ENCODE measurements at regions not wholly inside any gene's neighbourhood (a gene's known extent, or its start where the extent isn't known, plus 50 kb on each side); places are given as distances from the start of the nearest gene placed in this dataset.

GRCh38 chr13:26908126-26908525, 147.5 kb upstream of the GPR12 start:
- no peak for DNase-seq
- Mint-ChIP-seq H3K27ac (no peak overlapping the region), H3K36me3 (no peaks in the 10 kb centered on the region), H3K4me3 (no peak overlapping the region), H3K27me3 (ENCODE audit: low read depth in 3 of 3) (peaks cover 3 to 11% (median 8%) of the 10 kb centered on the region in 3 donors), H3K9me3 (peaks cover 0 to 5% (median 1%) of the 10 kb centered on the region in 7 donors), H3K4me1 (no peaks in the 10 kb centered on the region)
- Histone ChIP-seq H3K4me3 (replicated peaks in 1 of 3; ENCODE audit: low read depth in 2 of 3, low read length in 3 of 3) (no peak overlapping the region), H3K9me3 (replicated peaks in 1 of 2; ENCODE audit: control insufficient read depth in 1 of 2, insufficient read depth in 1 of 2, low read length in 2 of 2) (peaks cover 0 to 2% of the 10 kb centered on the region in 2 donors), H2AFZ (ENCODE audit: insufficient read depth, low read depth, low read length, poor library complexity, severe bottlenecking) (no peak overlapping the region), H3K27me3 (ENCODE audit: control insufficient read depth in 2 of 2, insufficient read depth in 2 of 2, low read length in 2 of 2) (peaks cover 0 to 2% of the 10 kb centered on the region in 2 donors), H3K9ac (ENCODE audit: insufficient read depth, low read length, poor library complexity, severe bottlenecking) (no peak overlapping the region), H3K4me2 (replicated peaks; ENCODE audit: extremely low read depth, low read length, poor library complexity, severe bottlenecking) (no peak overlapping the region), H3K36me3 (replicated peaks in 1 of 2; ENCODE audit: control insufficient read depth in 1 of 2, insufficient read depth in 2 of 2, low read length in 2 of 2) (no peaks in the 10 kb centered on the region), H4K20me1 (ENCODE audit: insufficient read depth, low read length) (no peaks in the 10 kb centered on the region), H3K27ac (ENCODE audit: low read depth in 1 of 2, low read length in 2 of 2) (no peak overlapping the region), H3K4me1 (ENCODE audit: control insufficient read depth in 1 of 2, insufficient read depth in 2 of 2, low read length in 2 of 2) (no peaks in the 10 kb centered on the region), H3K79me2 (ENCODE audit: insufficient read depth, low read length) (no peaks in the 10 kb centered on the region)
- WGBS (ENCODE audit: insufficient coverage): no CpG with 5 or more reads among the region's 4 CpGs
- intact Hi-C loops (cut with micrococcal nuclease): no loop called here
- no peak for TF ChIP-seq CTCF (IDR thresholded peaks at IDR 0.05)

- TF ChIP-seq CTCF (IDR thresholded peaks at IDR 0.05): no peak
- Histone ChIP-seq H3K79me2 (ENCODE audit: insufficient read depth, low read length) (no peaks in the 10 kb centered on the region), H3K4me3 (replicated peaks in 1 of 3; ENCODE audit: low read depth in 2 of 3, low read length in 3 of 3) (no peak overlapping the region), H4K20me1 (ENCODE audit: insufficient read depth, low read length) (no peaks in the 10 kb centered on the region), H3K4me1 (ENCODE audit: control insufficient read depth in 1 of 2, insufficient read depth in 2 of 2, low read length in 2 of 2) (no peaks in the 10 kb centered on the region), H3K27ac (ENCODE audit: low read depth in 1 of 2, low read length in 2 of 2) (no peak overlapping the region), H3K4me2 (replicated peaks; ENCODE audit: extremely low read depth, low read length, poor library complexity, severe bottlenecking) (no peak overlapping the region), H3K9ac (ENCODE audit: insufficient read depth, low read length, poor library complexity, severe bottlenecking) (no peak overlapping the region), H3K9me3 (replicated peaks in 1 of 2; ENCODE audit: control insufficient read depth in 1 of 2, insufficient read depth in 1 of 2, low read length in 2 of 2) (peaks cover 0 to 2% of the 10 kb centered on the region in 2 donors), H2AFZ (ENCODE audit: insufficient read depth, low read depth, low read length, poor library complexity, severe bottlenecking) (no peak overlapping the region), H3K36me3 (replicated peaks in 1 of 2; ENCODE audit: control insufficient read depth in 1 of 2, insufficient read depth in 2 of 2, low read length in 2 of 2) (no peaks in the 10 kb centered on the region), H3K27me3 (ENCODE audit: control insufficient read depth in 2 of 2, insufficient read depth in 2 of 2, low read length in 2 of 2) (no peaks in the 10 kb centered on the region)
- intact Hi-C loops (cut with micrococcal nuclease): no loop called here
- Mint-ChIP-seq H3K9me3 (peaks cover 0 to 4% (median 1%) of the 10 kb centered on the region in 7 donors), H3K27me3 (ENCODE audit: low read depth in 3 of 3) (peaks cover 2 to 22% (median 18%) of the 10 kb centered on the region in 3 donors), H3K4me3 (no peak overlapping the region), H3K4me1 (no peaks in the 10 kb centered on the region), H3K27ac (no peak overlapping the region), H3K36me3 (no peaks in the 10 kb centered on the region)
- no peak for DNase-seq
- 85% methylated on average over 4 of the region's 5 CpGs for WGBS (ENCODE audit: insufficient coverage)
Measured at GRCh38 chr13:26899202-26899601, 138.6 kb upstream of the GPR12 start.

Measured in CD14-positive monocyte (primary cell).